K562 (cell line): ENCODE measurements at regions not wholly inside any gene's neighbourhood (a gene's known extent, or its start where the extent isn't known, plus 50 kb on each side); places are given as distances from the start of the nearest gene placed in this dataset.

Experiments used
- ATAC-seq: fragments of 200-7000 bp; cut with Tn5 transposase; 3 replicates; pipeline ENCODE4 v1.9.1; 2020; ENCODE audit warnings: moderate library complexity
- BruUV-seq: library from RNA; stranded (reverse); fragments of 400-500 nt; replicated peaks from 2 replicates; lab custom pipeline; 2021; lab: Mats Ljungman, UMichigan
- CTCF ChIA-PET: fragments of 300-600 bp; formaldehyde crosslinking; extraction: SDS; loops from one replicate; lab custom pipeline; 2021; ENCODE audit warnings: low intra/inter-chr PET ratio; lab: Yijun Ruan, JAX
- POLR2A ChIA-PET: fragments of 300-600, 350-650 bp; sonication (Branson Sonifier 250); formaldehyde crosslinking; extraction: SDS; loops from one replicate; lab custom pipeline; 2021; ENCODE audit warnings: antibody characterized with exemption, inconsistent platforms; lab: Yijun Ruan, JAX
- DNase-seq, 4 experiments: peaks; one replicate each; pipeline versions ENCODE4 v3.0.0 to v3.0.0-alpha.2; 2011 to 2018; ENCODE audit warnings: low spot score in 3 of 4, mixed read lengths in 3 of 4; ENCODE audit errors: extremely low read depth in 1 of 4
- FAIRE-seq: peaks from 2 replicates; lab custom pipeline; 2011; peaks lifted over from hg19 to GRCh38; lab: Jason Lieb, UNC
- H2AFZ ChIP-seq: 2 replicates; pipeline ENCODE4 v1.6.0; 2011; ENCODE audit warnings: low read depth, low read length, control low read depth, inconsistent platforms
- H3K27ac ChIP-seq: fragments of 200-600 bp; 3 replicates; pipeline ENCODE4 v1.8.0; 2011; ENCODE audit warnings: low read depth, mild to moderate bottlenecking, control low read depth, inconsistent platforms, low read length, moderate library complexity, mixed read lengths; ENCODE audit errors: extremely low read depth
- H3K27me3 ChIP-seq, 2 experiments: fragments of 300-600 bp in 1 of 2; 2 replicates in 1 of 2; 3 replicates in 1 of 2; pipeline versions ENCODE4 v1.6.0 to v1.8.0; 2011; ENCODE audit warnings: inconsistent platforms in 2 of 2, low read length in 2 of 2, mild to moderate bottlenecking in 1 of 2, mixed read lengths in 1 of 2, moderate library complexity in 1 of 2; ENCODE audit not compliant: control insufficient read depth in 2 of 2, insufficient read depth in 2 of 2
- H3K36me3 ChIP-seq: fragments of 300-600 bp; 3 replicates; pipeline ENCODE4 v1.8.0; 2011; ENCODE audit warnings: mild to moderate bottlenecking, low read length, inconsistent platforms; ENCODE audit not compliant: control insufficient read depth, insufficient read depth
- H3K4me1 ChIP-seq, 2 experiments: fragments of 200-600 bp in 1 of 2; replicated peaks in 1 of 2; 2 replicates in 1 of 2; 3 replicates in 1 of 2; pipeline versions ENCODE4 v1.5.1 to v1.8.0; 2011; ENCODE audit warnings: inconsistent platforms in 2 of 2, low read length in 2 of 2, mild to moderate bottlenecking in 1 of 2, mixed read lengths in 1 of 2, moderate library complexity in 1 of 2; ENCODE audit not compliant: control insufficient read depth in 2 of 2, insufficient read depth in 2 of 2
- H3K4me2 ChIP-seq: 2 replicates; pipeline ENCODE4 v1.6.1; 2011; ENCODE audit warnings: low read length, control low read depth, inconsistent platforms, mixed read lengths; ENCODE audit not compliant: insufficient read depth
- H3K4me3 ChIP-seq: fragments of 200-600 bp; sonication (generic), shearing (Covaris generic); 2 replicates; pipeline ENCODE4 v1.5.1; 2016; ENCODE audit warnings: control low read depth, inconsistent platforms
- H3K79me2 ChIP-seq: fragments of 200-600 bp; 3 replicates; pipeline ENCODE4 v1.8.0; 2011; ENCODE audit warnings: low read length, inconsistent platforms; ENCODE audit not compliant: control insufficient read depth, insufficient read depth
- H3K9ac ChIP-seq, 2 experiments: 2 replicates each; pipeline versions ENCODE4 v1.6.0 to v1.6.1; 2011; ENCODE audit warnings: low read depth in 2 of 2, low read length in 2 of 2, control low read depth in 1 of 2, inconsistent platforms in 1 of 2, mild to moderate bottlenecking in 1 of 2, mixed read lengths in 1 of 2; ENCODE audit not compliant: insufficient read depth in 1 of 2
- H3K9me1 ChIP-seq: one replicate; pipeline ENCODE4 v1.6.0; 2011; ENCODE audit warnings: inconsistent platforms, mild to moderate bottlenecking, low read length, moderate library complexity; ENCODE audit not compliant: control insufficient read depth, insufficient read depth
- H3K9me3 ChIP-seq: replicated peaks from 2 replicates; pipeline ENCODE4 v1.5.1; 2011; ENCODE audit warnings: low read depth, low read length, inconsistent platforms; ENCODE audit not compliant: control insufficient read depth, insufficient read depth
- H4K20me1 ChIP-seq: replicated peaks from 2 replicates; pipeline ENCODE4 v1.6.1; 2011; ENCODE audit warnings: low read length, inconsistent platforms, mixed read lengths; ENCODE audit not compliant: control insufficient read depth, insufficient read depth
- C11orf30 ChIP-seq: fragments of 450-650 bp; IDR thresholded peaks from 2 replicates; pipeline ENCODE4 v1.6.1; 2016; ENCODE audit warnings: low read depth, mild to moderate bottlenecking
- CBX8 ChIP-seq: fragments of 200-600 bp; sonication (generic); IDR thresholded peaks from 2 replicates; pipeline ENCODE4 v1.6.1; 2012; ENCODE audit warnings: borderline replicate concordance, mixed run types, low read depth, mild to moderate bottlenecking, moderate library complexity, mixed read lengths, low read length, control low read depth, inconsistent platforms; ENCODE audit not compliant: poor library complexity, severe bottlenecking; ENCODE audit errors: extremely low read depth
- JUND ChIP-seq, 2 experiments: IDR thresholded peaks; 2 replicates in 1 of 2; 3 replicates in 1 of 2; pipeline ENCODE4 v1.6.1; 2011; ENCODE audit warnings: borderline replicate concordance in 2 of 2, low read depth in 2 of 2, low read length in 2 of 2, improper control_type of control experiment in 1 of 2, missing biosample characterization in 1 of 2, missing genetic modification characterization in 1 of 2, missing genetic modification reagents in 1 of 2
- KAT7 ChIP-seq: sonication (generic); formaldehyde crosslinking; IDR thresholded peaks from 2 replicates; pipeline ENCODE4 v1.8.0; 2022; ENCODE audit warnings: missing genetic modification reagents, mild to moderate bottlenecking, borderline replicate concordance
- MAFG ChIP-seq: fragments of 450-650 bp; conservative IDR thresholded peaks from 2 replicates; pipeline ENCODE4 v1.6.1; 2016; ENCODE audit warnings: missing genetic modification characterization, missing compliant biosample characterization
- MEIS2 ChIP-seq: fragments of 450-650 bp; IDR thresholded peaks from 2 replicates; pipeline ENCODE4 v1.6.1; 2014; ENCODE audit warnings: mild to moderate bottlenecking; ENCODE audit not compliant: partially characterized antibody
- MTA3 ChIP-seq: fragments of 450-650 bp; formaldehyde crosslinking; IDR thresholded peaks from 2 replicates; pipeline ENCODE4 v1.6.1; 2017; ENCODE audit warnings: mild to moderate bottlenecking, borderline replicate concordance
- RBM17 ChIP-seq: fragments of 200-400 bp; formaldehyde crosslinking; IDR thresholded peaks from 2 replicates; pipeline ENCODE4 v1.6.1; 2017; ENCODE audit warnings: low read depth, mild to moderate bottlenecking, low read length, borderline replicate concordance
- RFX7 ChIP-seq: fragments of 250-450 bp; sonication (Bioruptor Pico); IDR thresholded peaks from 2 replicates; pipeline ENCODE4 v1.5.1; 2021; ENCODE audit warnings: mild to moderate bottlenecking
- SRSF1 ChIP-seq: fragments of 200-400 bp; formaldehyde crosslinking; IDR thresholded peaks from 2 replicates; pipeline ENCODE4 v1.6.1; 2017; ENCODE audit warnings: mild to moderate bottlenecking, low read depth, low read length, moderate library complexity
- SRSF7 ChIP-seq: fragments of 200-400 bp; formaldehyde crosslinking; optimal IDR thresholded peaks from 2 replicates; pipeline ENCODE3; 2017; ENCODE audit warnings: mild to moderate bottlenecking, low read depth, low read length
- ZBTB1 ChIP-seq: sonication (generic); formaldehyde crosslinking; IDR thresholded peaks from 2 replicates; pipeline ENCODE4 v1.8.1; 2023; ENCODE audit warnings: missing genetic modification reagents, low read depth, mild to moderate bottlenecking, borderline replicate concordance
- ZNF12 ChIP-seq: sonication (generic); formaldehyde crosslinking; IDR thresholded peaks from 2 replicates; pipeline ENCODE4 v1.4.0; 2020; ENCODE audit warnings: mild to moderate bottlenecking, missing genetic modification reagents
- ZNF76 ChIP-seq: fragments of 250-450 bp; sonication (Bioruptor Pico); IDR thresholded peaks from 2 replicates; pipeline ENCODE4 v1.4.0; 2020; ENCODE audit warnings: mild to moderate bottlenecking, moderate library complexity, borderline replicate concordance
- WGBS: fragments of 100-300 bp; shearing (Covaris generic); methylation state at CpG from one replicate; pipeline ENCODE4 v1.1.6; 2016; ENCODE audit warnings: low coverage, mixed read lengths; ENCODE audit not compliant: insufficient coverage; ENCODE audit errors: missing lambda C conversion rate; 5-methylcytosine and 5-hydroxymethylcytosine counted together
- in situ Hi-C: fragments of 300-500 bp; cut with MboI; formaldehyde crosslinking; loops from 4 replicates; pipeline ENCODE4 v1.15.0; 2018; ENCODE audit warnings: inconsistent platforms, mixed read lengths
- intact Hi-C: fragments of 100-400 bp; cut with micrococcal nuclease; formaldehyde crosslinking; loops from 2 replicates; pipeline ENCODE4 v1.14.2; 2022

- in situ Hi-C loops, result no loop called here
- no peak overlapping the region for H3K4me2 ChIP-seq
- no peak overlapping the region for H2AFZ ChIP-seq
- no peaks in the 10 kb centered on the region for H4K20me1 ChIP-seq
- no peaks in the 10 kb centered on the region for H3K4me1 ChIP-seq
- H3K9ac ChIP-seq, result no peak overlapping the region
- POLR2A ChIA-PET, result no interaction called here
- no peaks in the 10 kb centered on the region for H3K9me1 ChIP-seq
- no peak for ATAC-seq
- no peaks in the 10 kb centered on the region for H3K79me2 ChIP-seq
- H3K4me3 ChIP-seq, result no peak overlapping the region
- intact Hi-C loops, result no loop called here
- no peak overlapping the region for H3K27ac ChIP-seq
- no peaks in the 10 kb centered on the region for H3K27me3 ChIP-seq
- no peaks in the 10 kb centered on the region for H3K36me3 ChIP-seq
- TF ChIP-seq MTA3 (no peak), RFX7 (CRISPR knock-in tag) (no peak), RBM17 (no peak), KAT7 (CRISPR knock-in tag) (no peak), MAFG (tag) (no peak), JUND (IDR thresholded peaks at IDR 0.05; ENCODE audit: borderline replicate concordance, low read depth, low read length) (no peak), JUND (tag; IDR thresholded peaks at IDR 0.05; ENCODE audit: borderline replicate concordance, low read depth, low read length) (no peak), ZNF76 (no peak), ZBTB1 (no peak), SRSF1 (no peak), ZNF12 (CRISPR knock-in tag) (no peak), C11orf30 (no peak), SRSF7 (no peak), MEIS2 (no peak), CBX8 (no peak)
- TF ChIP-seq, all 486 proteins: peak for 0
- WGBS, result 0% methylated on average over 1 of the region's 3 CpGs
- H3K9me3 ChIP-seq, result no peaks in the 10 kb centered on the region
- BruUV-seq, result no TSS peak
- FAIRE-seq (no peak), DNase-seq (no peak)
- CTCF ChIA-PET, result no interaction called here
These were observed 166.3 kb downstream of the ADRA2A start for GRCh38 chr10:111243126-111243525.
